Neural crest cell (in vitro differentiated cells): ENCODE measurements at regions not wholly inside any gene's neighbourhood (a gene's known extent, or its start where the extent isn't known, plus 50 kb on each side); places are given as distances from the start of the nearest gene placed in this dataset.

Source experiments
- DNase-seq: peaks from one replicate; pipeline ENCODE4 v3.0.0; 2021; ENCODE audit warnings: low read depth, mixed read lengths, low spot score
- H3K27ac Mint-ChIP-seq: one replicate; pipeline ENCODE4 v1.8.0; 2021; ENCODE audit warnings: mild to moderate bottlenecking, mixed read lengths; ENCODE audit not compliant: unreplicated experiment
- H3K27me3 Mint-ChIP-seq: 2 replicates; pipeline ENCODE4 v1.8.0; 2021; ENCODE audit warnings: low read depth, mild to moderate bottlenecking, mixed read lengths
- H3K36me3 Mint-ChIP-seq: 2 replicates; pipeline ENCODE4 v1.8.0; 2021; ENCODE audit warnings: low read depth, mild to moderate bottlenecking, mixed read lengths
- H3K4me1 Mint-ChIP-seq: 2 replicates; pipeline ENCODE4 v1.8.0; 2021; ENCODE audit warnings: mixed read lengths
- H3K4me3 Mint-ChIP-seq: one replicate; pipeline ENCODE4 v1.8.0; 2021; ENCODE audit warnings: mild to moderate bottlenecking, mixed read lengths
- H3K9me3 Mint-ChIP-seq: 2 replicates; pipeline ENCODE4 v1.8.0; 2021; ENCODE audit warnings: mixed read lengths
- CTCF ChIP-seq: fragments of 200-600 bp; sonication (generic); conservative IDR thresholded peaks from 2 replicates; pipeline ENCODE4 v1.5.0; 2021; ENCODE audit warnings: antibody characterized with exemption, mild to moderate bottlenecking

DNA sequence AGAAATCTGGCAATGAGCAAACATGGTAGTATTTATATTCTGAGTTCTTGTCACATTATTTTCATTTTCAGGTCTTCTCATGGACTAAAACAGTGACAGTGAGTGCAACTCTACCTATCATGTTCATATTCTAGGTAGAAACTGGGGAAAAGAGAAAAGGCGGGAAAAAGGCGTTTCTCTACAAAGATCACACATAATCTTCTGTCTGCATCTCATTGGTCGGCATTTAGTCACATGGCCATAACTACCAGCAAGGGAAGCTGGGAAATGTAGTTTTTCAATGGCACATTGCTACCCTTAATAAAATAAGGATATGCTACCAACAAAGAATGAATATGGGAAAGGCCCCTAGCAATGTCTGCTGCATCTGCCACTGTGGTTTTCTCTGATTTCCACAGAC, 57.6 kb upstream of the B3GAT1 start:
- H3K27ac Mint-ChIP-seq: no peak overlapping the region
- peaks cover 46% of the 10 kb centered on the region for H3K27me3 Mint-ChIP-seq

GRCh38 chr11:134468796-134469195, 56.8 kb upstream of the B3GAT1 start:
- no peak overlapping the region for H3K4me3 Mint-ChIP-seq
- H3K27ac Mint-ChIP-seq: no peak overlapping the region
- H3K36me3 Mint-ChIP-seq: no peaks in the 10 kb centered on the region
- peaks cover 7% of the 10 kb centered on the region for H3K4me1 Mint-ChIP-seq
- H3K9me3 Mint-ChIP-seq: no peaks in the 10 kb centered on the region
- H3K27me3 Mint-ChIP-seq: peaks cover 54% of the 10 kb centered on the region
- no peak for TF ChIP-seq CTCF
- DNase-seq: no peak

More for the DNA sequence above, 57.6 kb upstream of the B3GAT1 start:
- no peak for DNase-seq
- no peak for TF ChIP-seq CTCF
- H3K36me3 Mint-ChIP-seq: no peaks in the 10 kb centered on the region
- no peaks in the 10 kb centered on the region for H3K9me3 Mint-ChIP-seq
- peaks cover 7% of the 10 kb centered on the region for H3K4me1 Mint-ChIP-seq
- H3K4me3 Mint-ChIP-seq: no peak overlapping the region

DNA sequence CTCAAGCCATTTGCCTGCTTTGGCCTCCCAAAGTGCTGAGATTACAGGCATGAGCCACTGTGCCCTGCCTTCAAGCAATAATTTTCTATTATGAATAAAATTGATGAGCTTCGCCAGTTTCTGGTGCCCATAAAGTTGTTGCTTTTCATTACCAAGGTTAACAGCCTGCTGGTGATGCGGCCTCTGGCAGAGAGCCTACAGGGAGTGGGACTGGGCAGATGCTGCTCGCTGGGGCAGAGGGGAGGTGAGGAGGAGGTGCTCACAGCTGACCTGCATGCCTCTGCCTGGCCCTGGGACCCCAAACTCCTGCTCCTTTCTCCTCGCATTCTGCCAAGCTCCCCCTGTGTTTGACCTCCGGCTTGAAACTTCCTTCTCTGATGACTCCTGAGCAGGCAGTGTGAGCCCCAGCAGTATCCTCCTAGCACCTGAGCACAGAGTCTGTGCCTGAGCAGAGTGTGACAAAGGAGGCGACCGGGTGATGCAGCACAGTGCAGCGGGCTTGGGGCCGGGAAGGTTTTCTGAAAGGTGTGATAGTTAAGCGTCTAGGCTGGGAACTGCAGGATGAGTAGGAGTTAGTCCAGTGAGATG, 56.1 kb upstream of the B3GAT1 start:
- no peak overlapping the region for H3K27ac Mint-ChIP-seq
- H3K4me3 Mint-ChIP-seq: no peak overlapping the region
- TF ChIP-seq CTCF: no peak
- H3K9me3 Mint-ChIP-seq: no peaks in the 10 kb centered on the region
- peaks cover 54% of the 10 kb centered on the region for H3K27me3 Mint-ChIP-seq
- no peak for DNase-seq
- peaks cover 7% of the 10 kb centered on the region for H3K4me1 Mint-ChIP-seq
- H3K36me3 Mint-ChIP-seq: no peaks in the 10 kb centered on the region

DNA sequence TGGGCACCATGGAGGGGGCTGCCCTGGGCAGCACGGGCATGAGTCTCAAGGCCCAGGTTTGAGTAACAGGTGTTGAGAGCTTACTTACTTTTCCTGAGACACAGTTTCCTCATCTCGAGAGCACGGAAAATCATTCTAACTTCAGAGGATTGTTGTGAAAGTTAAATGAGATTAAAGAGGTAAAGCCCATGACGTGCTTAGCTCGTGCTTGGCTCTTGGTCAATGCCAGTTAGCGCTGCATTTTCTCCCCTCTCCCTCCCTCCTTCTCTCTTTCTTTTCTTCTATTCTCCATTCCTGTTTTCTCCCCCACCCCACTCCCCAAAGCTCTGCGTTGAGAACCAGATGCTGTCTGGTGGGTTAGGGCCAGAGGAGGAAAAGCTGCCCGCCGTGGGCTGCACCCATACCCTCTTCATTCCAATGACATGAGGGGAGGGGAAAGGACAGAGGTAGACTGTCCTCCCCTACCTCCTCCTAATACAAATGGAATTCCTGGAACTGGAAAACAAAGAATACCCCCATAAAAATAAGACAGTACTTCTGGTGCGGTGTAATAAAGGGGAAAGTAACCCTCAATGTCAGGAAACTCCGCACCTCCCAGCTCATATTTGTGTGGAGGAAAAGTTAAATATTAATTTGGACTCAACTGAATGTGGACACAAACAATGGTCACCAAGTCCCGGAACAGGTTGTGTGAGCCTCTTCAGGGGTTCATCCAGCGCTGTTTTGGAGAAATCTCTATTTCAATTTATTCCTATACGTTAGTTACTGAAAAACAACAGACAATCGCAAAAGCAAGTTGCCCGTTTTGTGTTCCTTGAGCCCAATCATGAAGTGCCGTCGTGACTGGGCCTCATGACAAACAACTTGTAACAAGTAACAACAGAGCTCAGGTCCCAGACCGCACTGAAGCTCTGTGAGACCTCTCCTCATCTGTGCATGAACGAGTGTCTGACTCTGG, 54.8 kb upstream of the B3GAT1 start:
- no peaks in the 10 kb centered on the region for H3K36me3 Mint-ChIP-seq
- DNase-seq: no peak
- peaks cover 50% of the 10 kb centered on the region for H3K27me3 Mint-ChIP-seq
- TF ChIP-seq CTCF: no peak
- H3K9me3 Mint-ChIP-seq: no peaks in the 10 kb centered on the region
- peaks cover 7% of the 10 kb centered on the region for H3K4me1 Mint-ChIP-seq
- no peak overlapping the region for H3K27ac Mint-ChIP-seq
- H3K4me3 Mint-ChIP-seq: no peak overlapping the region

DNA sequence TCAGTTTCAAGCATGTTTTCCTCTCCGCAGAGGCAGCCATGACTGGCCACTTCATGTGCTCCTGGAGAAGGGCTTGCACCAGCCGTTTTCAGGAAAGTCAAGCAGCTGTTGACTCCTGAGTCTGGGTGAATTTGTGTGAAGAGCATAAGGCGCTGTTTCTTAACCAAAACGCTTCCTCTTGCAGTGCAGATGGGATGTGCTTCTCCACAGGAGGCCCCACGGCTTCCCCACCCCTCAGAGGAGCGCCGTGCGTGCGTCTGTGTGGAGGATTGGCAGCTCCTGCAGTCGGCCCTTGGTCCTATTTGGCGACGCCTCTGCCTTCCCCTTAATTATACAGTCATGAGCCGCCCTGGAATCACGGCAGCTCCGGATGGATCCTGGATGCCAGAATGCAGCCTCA, 54.1 kb upstream of the B3GAT1 start:
- peak overlapping the region; percentile 69 for H3K27ac Mint-ChIP-seq
- H3K27me3 Mint-ChIP-seq: peaks cover 54% of the 10 kb centered on the region
- no peaks in the 10 kb centered on the region for H3K9me3 Mint-ChIP-seq
- peaks cover 7% of the 10 kb centered on the region for H3K4me1 Mint-ChIP-seq
- TF ChIP-seq CTCF: no peak
- H3K36me3 Mint-ChIP-seq: no peaks in the 10 kb centered on the region
- peak; percentile 14 for DNase-seq
- no peak overlapping the region for H3K4me3 Mint-ChIP-seq
